Astrocyte (in vitro differentiated cells and primary cell): ENCODE measurements at regions not wholly inside any gene's neighbourhood (a gene's known extent, or its start where the extent isn't known, plus 50 kb on each side); places are given as distances from the start of the nearest gene placed in this dataset.

Source experiments
- DNase-seq: peaks from one replicate; pipeline ENCODE4 v3.0.0-alpha.2; 2010; ENCODE audit warnings: low read depth
- FAIRE-seq: peaks from 2 replicates; lab custom pipeline; 2011; peaks lifted over from hg19 to GRCh38; lab: Jason Lieb, UNC
- H2AFZ ChIP-seq: 2 replicates; pipeline ENCODE4 v1.6.0; 2012; ENCODE audit warnings: low read depth, low read length, inconsistent platforms
- H3K27ac ChIP-seq: 2 replicates; pipeline ENCODE4 v1.5.1; 2011; ENCODE audit warnings: low read depth, low read length, inconsistent platforms
- H3K27me3 ChIP-seq: 2 replicates; pipeline ENCODE4 v1.6.0; 2011; ENCODE audit warnings: low read length, inconsistent platforms; ENCODE audit not compliant: insufficient read depth
- H3K36me3 ChIP-seq: 2 replicates; pipeline ENCODE4 v1.5.1; 2011; ENCODE audit warnings: low read length, inconsistent platforms; ENCODE audit not compliant: insufficient read depth
- H3K4me1 ChIP-seq: 2 replicates; pipeline ENCODE4 v1.5.1; 2011; ENCODE audit warnings: low read length, inconsistent platforms; ENCODE audit not compliant: insufficient read depth
- H3K4me2 ChIP-seq: 2 replicates; pipeline ENCODE4 v1.6.0; 2012; ENCODE audit warnings: low read length, inconsistent platforms
- H3K4me3 ChIP-seq: 2 replicates; pipeline ENCODE4 v1.5.1; 2011; ENCODE audit warnings: low read depth, mild to moderate bottlenecking, low read length, inconsistent platforms; ENCODE audit not compliant: insufficient read depth
- H3K79me2 ChIP-seq: 2 replicates; pipeline ENCODE4 v1.6.0; 2012; ENCODE audit warnings: mild to moderate bottlenecking, low read length, inconsistent platforms; ENCODE audit not compliant: insufficient read depth
- H3K9ac ChIP-seq: 2 replicates; pipeline ENCODE4 v1.6.0; 2012; ENCODE audit warnings: mild to moderate bottlenecking, low read length, inconsistent platforms
- H3K9me3 ChIP-seq: 2 replicates; pipeline ENCODE4 v1.5.1; 2012; ENCODE audit warnings: low read depth, mild to moderate bottlenecking, low read length, inconsistent platforms; ENCODE audit not compliant: insufficient read depth
- H4K20me1 ChIP-seq: 2 replicates; pipeline ENCODE4 v1.6.0; 2012; ENCODE audit warnings: low read length, inconsistent platforms; ENCODE audit not compliant: insufficient read depth
- H3K27ac Mint-ChIP-seq: one replicate; pipeline ENCODE4 v1.8.0; 2021; ENCODE audit warnings: mild to moderate bottlenecking, mixed read lengths; ENCODE audit not compliant: unreplicated experiment
- H3K27me3 Mint-ChIP-seq: one replicate; pipeline ENCODE4 v1.8.0; 2021; ENCODE audit warnings: low read depth, mixed read lengths; ENCODE audit not compliant: unreplicated experiment
- H3K36me3 Mint-ChIP-seq: one replicate; pipeline ENCODE4 v1.8.0; 2021; ENCODE audit warnings: low read depth, mixed read lengths; ENCODE audit not compliant: unreplicated experiment
- H3K4me1 Mint-ChIP-seq: one replicate; pipeline ENCODE4 v1.8.0; 2021; ENCODE audit warnings: low read depth, mixed read lengths; ENCODE audit not compliant: unreplicated experiment
- H3K4me3 Mint-ChIP-seq: one replicate; pipeline ENCODE4 v1.8.0; 2021; ENCODE audit warnings: mild to moderate bottlenecking, moderate library complexity, mixed read lengths; ENCODE audit not compliant: unreplicated experiment
- H3K9me3 Mint-ChIP-seq: one replicate; pipeline ENCODE4 v1.8.0; 2021; ENCODE audit warnings: mild to moderate bottlenecking, mixed read lengths; ENCODE audit not compliant: unreplicated experiment
- EZH2 ChIP-seq: IDR thresholded peaks from 2 replicates; pipeline ENCODE4 v1.6.1; 2012; ENCODE audit warnings: mild to moderate bottlenecking, low read length, inconsistent platforms; ENCODE audit not compliant: insufficient read depth
- TF ChIP-seq, protein P1 (sequence below): IDR thresholded peaks from 2 replicates; pipeline ENCODE4 v1.5.1; 2011; ENCODE audit warnings: low read depth, mild to moderate bottlenecking, inconsistent platforms, low read length, moderate library complexity; ENCODE audit not compliant: insufficient read depth

DNA sequence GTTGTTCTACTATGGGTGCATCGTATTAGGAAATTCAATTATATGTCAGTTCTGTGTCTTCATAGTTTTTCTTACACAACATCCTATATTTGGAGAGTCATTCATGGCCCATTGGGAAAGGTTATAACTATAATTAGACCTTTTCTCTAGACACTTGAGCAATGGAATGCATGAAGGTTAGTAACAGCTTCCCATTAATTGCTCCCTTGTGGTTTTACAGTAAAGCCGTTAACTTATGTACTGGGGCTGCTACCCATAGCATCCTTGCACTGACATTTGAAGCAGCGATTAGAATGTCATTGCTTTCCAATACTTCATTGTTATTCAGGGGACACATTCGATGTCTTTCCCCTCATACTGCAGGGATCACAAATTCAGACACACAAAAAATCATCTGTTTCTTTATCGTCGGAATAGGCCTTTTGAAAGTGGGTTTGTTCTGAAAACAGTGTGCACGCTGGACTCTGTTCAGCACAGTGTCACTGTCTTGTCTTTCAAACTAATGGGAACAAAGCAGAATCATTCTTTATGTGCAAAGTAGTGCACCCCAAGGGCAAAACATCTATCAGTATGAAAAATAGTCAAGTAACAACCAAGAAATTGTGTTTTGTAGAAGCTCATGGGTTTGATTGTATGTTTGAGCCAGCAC lies 634.3 kb upstream of the MAP3K7 start:
- H2AFZ ChIP-seq: no peak overlapping the region
- no peaks in the 10 kb centered on the region for H3K9me3 ChIP-seq
- no peak overlapping the region for H3K4me3 Mint-ChIP-seq
- no peaks in the 10 kb centered on the region for H3K36me3 Mint-ChIP-seq
- no peak overlapping the region for H3K4me3 ChIP-seq
- no peak overlapping the region for H3K27ac ChIP-seq
- no peak overlapping the region for H3K27ac Mint-ChIP-seq
- H3K79me2 ChIP-seq: no peaks in the 10 kb centered on the region
- DNase-seq (no peak), FAIRE-seq (no peak)
- no peak for TF ChIP-seq EZH2
- TF ChIP-seq, protein P1, sequence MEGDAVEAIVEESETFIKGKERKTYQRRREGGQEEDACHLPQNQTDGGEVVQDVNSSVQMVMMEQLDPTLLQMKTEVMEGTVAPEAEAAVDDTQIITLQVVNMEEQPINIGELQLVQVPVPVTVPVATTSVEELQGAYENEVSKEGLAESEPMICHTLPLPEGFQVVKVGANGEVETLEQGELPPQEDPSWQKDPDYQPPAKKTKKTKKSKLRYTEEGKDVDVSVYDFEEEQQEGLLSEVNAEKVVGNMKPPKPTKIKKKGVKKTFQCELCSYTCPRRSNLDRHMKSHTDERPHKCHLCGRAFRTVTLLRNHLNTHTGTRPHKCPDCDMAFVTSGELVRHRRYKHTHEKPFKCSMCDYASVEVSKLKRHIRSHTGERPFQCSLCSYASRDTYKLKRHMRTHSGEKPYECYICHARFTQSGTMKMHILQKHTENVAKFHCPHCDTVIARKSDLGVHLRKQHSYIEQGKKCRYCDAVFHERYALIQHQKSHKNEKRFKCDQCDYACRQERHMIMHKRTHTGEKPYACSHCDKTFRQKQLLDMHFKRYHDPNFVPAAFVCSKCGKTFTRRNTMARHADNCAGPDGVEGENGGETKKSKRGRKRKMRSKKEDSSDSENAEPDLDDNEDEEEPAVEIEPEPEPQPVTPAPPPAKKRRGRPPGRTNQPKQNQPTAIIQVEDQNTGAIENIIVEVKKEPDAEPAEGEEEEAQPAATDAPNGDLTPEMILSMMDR: no peak
- no peaks in the 10 kb centered on the region for H3K27me3 ChIP-seq
- no peaks in the 10 kb centered on the region for H4K20me1 ChIP-seq
- H3K9me3 Mint-ChIP-seq: no peaks in the 10 kb centered on the region
- peaks cover 5% of the 10 kb centered on the region for H3K27me3 Mint-ChIP-seq
- no peak overlapping the region for H3K4me2 ChIP-seq
- H3K4me1 Mint-ChIP-seq: no peaks in the 10 kb centered on the region
- H3K4me1 ChIP-seq: no peaks in the 10 kb centered on the region
- no peaks in the 10 kb centered on the region for H3K36me3 ChIP-seq
- no peak overlapping the region for H3K9ac ChIP-seq

DNA sequence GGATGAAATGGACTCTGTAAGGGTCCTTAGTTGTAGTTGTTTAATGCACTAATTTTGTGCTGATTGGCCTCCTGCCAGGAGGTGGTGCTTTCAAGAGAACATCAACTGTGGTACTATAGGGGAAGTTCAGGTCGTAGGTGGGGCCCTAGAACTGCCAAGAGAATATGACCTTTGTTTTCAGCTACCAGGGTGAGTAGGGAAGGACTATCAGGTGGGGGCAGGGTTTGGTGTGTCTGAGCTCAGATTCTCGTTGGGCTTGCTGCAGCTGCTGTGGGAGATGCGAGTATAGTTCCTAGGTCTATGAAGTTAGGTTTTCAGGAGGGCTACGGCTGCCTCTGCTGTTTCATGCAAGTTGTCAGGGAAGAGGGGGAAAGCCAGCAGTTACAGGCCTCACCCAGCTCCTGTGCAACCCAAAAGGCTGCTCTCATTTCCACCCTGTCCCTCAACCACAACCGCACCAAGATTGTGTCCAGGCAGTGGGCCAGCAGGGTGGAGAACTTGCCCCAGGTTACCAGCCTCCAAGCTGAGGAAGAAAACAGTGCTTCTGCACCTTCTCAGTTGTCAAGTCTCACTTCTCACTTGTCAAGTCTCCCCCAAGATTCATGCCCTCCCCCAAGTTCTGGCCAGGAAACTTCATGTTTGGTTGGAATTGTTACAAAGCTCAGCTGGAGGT lies 626.5 kb upstream of the MAP3K7 start:
- Histone ChIP-seq H3K4me3 (no peak overlapping the region), H3K9ac (no peak overlapping the region), H4K20me1 (no peaks in the 10 kb centered on the region), H3K4me2 (no peak overlapping the region), H3K79me2 (no peaks in the 10 kb centered on the region), H3K4me1 (no peaks in the 10 kb centered on the region), H3K27me3 (no peaks in the 10 kb centered on the region), H3K36me3 (no peaks in the 10 kb centered on the region), H2AFZ (no peak overlapping the region), H3K9me3 (no peaks in the 10 kb centered on the region), H3K27ac (no peak overlapping the region)
- H3K27ac Mint-ChIP-seq: no peak overlapping the region
- TF ChIP-seq EZH2: no peak
- TF ChIP-seq, protein P1: no peak
- H3K4me3 Mint-ChIP-seq: no peak overlapping the region
- peaks cover 12% of the 10 kb centered on the region for H3K9me3 Mint-ChIP-seq
- no peaks in the 10 kb centered on the region for H3K4me1 Mint-ChIP-seq
- H3K36me3 Mint-ChIP-seq: no peaks in the 10 kb centered on the region
- no peak for DNase-seq
- no peaks in the 10 kb centered on the region for H3K27me3 Mint-ChIP-seq
- FAIRE-seq: no peak
